ENCODE measurements at regions not wholly inside any gene's neighbourhood (a gene's known extent, or its start where the extent isn't known, plus 50 kb on each side); places are given as distances from the start of the nearest gene placed in this dataset.

GRCh38 chr3:22239011-22239410 lies 488.0 kb upstream of the ZNF385D start:
- DNase-seq, result no peak
- H3K4me2 ChIP-seq, result no peak overlapping the region
- WGBS (ENCODE audit: low lambda C conversion rate), result 36% methylated on average over 4 of the region's 4 CpGs
- no peak overlapping the region for H2AFZ ChIP-seq (ENCODE audit: low read depth)
- no peak overlapping the region for H3K27ac ChIP-seq (ENCODE audit: low read depth in 2 of 2, low read length in 1 of 2)
- no peak for TF ChIP-seq TCF12 (IDR thresholded peaks at IDR 0.05)
- no peak for TF ChIP-seq RAD21 (IDR thresholded peaks at IDR 0.05; ENCODE audit: low read length)
- no peak for TF ChIP-seq YY1 (IDR thresholded peaks at IDR 0.05; ENCODE audit: low read depth)
- TF ChIP-seq, protein P1, sequence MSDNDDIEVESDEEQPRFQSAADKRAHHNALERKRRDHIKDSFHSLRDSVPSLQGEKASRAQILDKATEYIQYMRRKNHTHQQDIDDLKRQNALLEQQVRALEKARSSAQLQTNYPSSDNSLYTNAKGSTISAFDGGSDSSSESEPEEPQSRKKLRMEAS (IDR thresholded peaks at IDR 0.05; ENCODE audit: low read depth), result no peak
- TF ChIP-seq TEAD4 (IDR thresholded peaks at IDR 0.05; ENCODE audit: borderline replicate concordance, insufficient read depth), result no peak
- no peak for TF ChIP-seq GABPA (IDR thresholded peaks at IDR 0.05; ENCODE audit: low read depth)
- TF ChIP-seq EP300 (IDR thresholded peaks at IDR 0.05; ENCODE audit: borderline replicate concordance in 1 of 2, low read depth in 1 of 2, low read length in 1 of 2), result no peak
- TF ChIP-seq ELF1 (IDR thresholded peaks at IDR 0.05), result no peak
- TF ChIP-seq, protein P2, sequence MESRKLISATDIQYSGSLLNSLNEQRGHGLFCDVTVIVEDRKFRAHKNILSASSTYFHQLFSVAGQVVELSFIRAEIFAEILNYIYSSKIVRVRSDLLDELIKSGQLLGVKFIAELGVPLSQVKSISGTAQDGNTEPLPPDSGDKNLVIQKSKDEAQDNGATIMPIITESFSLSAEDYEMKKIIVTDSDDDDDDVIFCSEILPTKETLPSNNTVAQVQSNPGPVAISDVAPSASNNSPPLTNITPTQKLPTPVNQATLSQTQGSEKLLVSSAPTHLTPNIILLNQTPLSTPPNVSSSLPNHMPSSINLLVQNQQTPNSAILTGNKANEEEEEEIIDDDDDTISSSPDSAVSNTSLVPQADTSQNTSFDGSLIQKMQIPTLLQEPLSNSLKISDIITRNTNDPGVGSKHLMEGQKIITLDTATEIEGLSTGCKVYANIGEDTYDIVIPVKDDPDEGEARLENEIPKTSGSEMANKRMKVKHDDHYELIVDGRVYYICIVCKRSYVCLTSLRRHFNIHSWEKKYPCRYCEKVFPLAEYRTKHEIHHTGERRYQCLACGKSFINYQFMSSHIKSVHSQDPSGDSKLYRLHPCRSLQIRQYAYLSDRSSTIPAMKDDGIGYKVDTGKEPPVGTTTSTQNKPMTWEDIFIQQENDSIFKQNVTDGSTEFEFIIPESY (IDR thresholded peaks at IDR 0.05; ENCODE audit: borderline replicate concordance, low read depth), result no peak
- no peak for TF ChIP-seq TAF1 (IDR thresholded peaks at IDR 0.05; ENCODE audit: borderline replicate concordance, low read depth, low read length)
- no peak for TF ChIP-seq RXRA (IDR thresholded peaks at IDR 0.05; ENCODE audit: borderline replicate concordance, low read depth)
- TF ChIP-seq MEF2A (IDR thresholded peaks at IDR 0.05; ENCODE audit: borderline replicate concordance, low read depth), result no peak
- TF ChIP-seq GATA2 (CRISPR knock-in tag; IDR thresholded peaks at IDR 0.05), result no peak
- no peak for TF ChIP-seq FOSL2 (IDR thresholded peaks at IDR 0.05; ENCODE audit: borderline replicate concordance, low read depth)
- TF ChIP-seq USF1 (IDR thresholded peaks at IDR 0.05; ENCODE audit: borderline replicate concordance, low read depth), result no peak
- TF ChIP-seq, protein P3, sequence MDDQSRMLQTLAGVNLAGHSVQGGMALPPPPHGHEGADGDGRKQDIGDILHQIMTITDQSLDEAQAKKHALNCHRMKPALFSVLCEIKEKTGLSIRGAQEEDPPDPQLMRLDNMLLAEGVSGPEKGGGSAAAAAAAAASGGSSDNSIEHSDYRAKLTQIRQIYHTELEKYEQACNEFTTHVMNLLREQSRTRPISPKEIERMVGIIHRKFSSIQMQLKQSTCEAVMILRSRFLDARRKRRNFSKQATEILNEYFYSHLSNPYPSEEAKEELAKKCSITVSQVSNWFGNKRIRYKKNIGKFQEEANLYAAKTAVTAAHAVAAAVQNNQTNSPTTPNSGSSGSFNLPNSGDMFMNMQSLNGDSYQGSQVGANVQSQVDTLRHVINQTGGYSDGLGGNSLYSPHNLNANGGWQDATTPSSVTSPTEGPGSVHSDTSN (IDR thresholded peaks at IDR 0.05), result no peak
- TF ChIP-seq RCOR1 (IDR thresholded peaks at IDR 0.05; ENCODE audit: low read length), result no peak
- no peak for TF ChIP-seq RFX5 (IDR thresholded peaks at IDR 0.05; ENCODE audit: low read length)
- H3K4me1 ChIP-seq (ENCODE audit: control insufficient read depth in 1 of 2, insufficient read depth in 2 of 2, low read depth in 1 of 2, low read length in 1 of 2), result no peaks in the 10 kb centered on the region
- no peak overlapping the region for H3K4me3 ChIP-seq (ENCODE audit: low read depth in 2 of 2, low read length in 1 of 2)
- H3K27me3 ChIP-seq (ENCODE audit: insufficient read depth), result no peaks in the 10 kb centered on the region
- H3K9ac ChIP-seq, result no peak overlapping the region
- ChIA-PET POLR2A (no interaction called here), CTCF (no interaction called here)
- H3F3A ChIP-seq (replicated peaks; ENCODE audit: insufficient read depth), result no peaks in the 10 kb centered on the region
- no peaks in the 10 kb centered on the region for H4K20me1 ChIP-seq (ENCODE audit: insufficient read depth)
- H3K79me2 ChIP-seq (ENCODE audit: insufficient read depth), result no peaks in the 10 kb centered on the region
- no peaks in the 10 kb centered on the region for H3K9me2 ChIP-seq
- H3K36me3 ChIP-seq (replicated peaks in 1 of 2; ENCODE audit: control insufficient read depth in 1 of 2, insufficient read depth in 2 of 2, low read length in 1 of 2), result no peaks in the 10 kb centered on the region
- H3K9me3 ChIP-seq, result no peaks in the 10 kb centered on the region

Measured in SK-N-SH (cell line).